ENCODE measurements at regions not wholly inside any gene's neighbourhood (a gene's known extent, or its start where the extent isn't known, plus 50 kb on each side); places are given as distances from the start of the nearest gene placed in this dataset.

- TF ChIP-seq CTCF (IDR thresholded peaks at IDR 0.05) (no peak), ZFX (IDR thresholded peaks at IDR 0.05; ENCODE audit: borderline replicate concordance) (no peak)
Measured at GRCh38 chr6:145475794-145476396, 259.4 kb downstream of the EPM2A start.

Measured in 22Rv1 (cell line).